ENCODE measurements at regions not wholly inside any gene's neighbourhood (a gene's known extent, or its start where the extent isn't known, plus 50 kb on each side); places are given as distances from the start of the nearest gene placed in this dataset.

DNA sequence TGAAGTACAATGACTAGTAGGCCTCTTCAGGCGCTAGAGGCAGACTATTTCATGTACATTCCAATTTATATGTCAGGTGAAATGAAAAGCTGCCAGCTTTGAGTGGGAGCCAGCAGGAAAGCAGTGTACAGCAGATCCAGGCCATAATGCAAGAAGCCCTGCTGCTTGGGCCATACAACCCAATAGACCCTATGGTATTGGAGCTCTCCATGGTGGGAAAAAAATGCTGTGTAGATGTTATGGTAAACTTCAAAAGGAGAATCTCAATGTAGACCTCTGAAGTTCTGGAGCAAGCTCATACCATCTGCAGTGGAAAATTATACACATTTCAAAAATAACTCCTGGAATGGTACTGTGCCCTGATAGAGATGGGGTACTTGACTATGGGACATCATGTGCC is 71.5 kb upstream of the CD82 start:
- no CpG with 5 or more reads among the region's 1 CpG for WGBS (ENCODE audit: insufficient coverage)
- Histone ChIP-seq H2AFZ (ENCODE audit: insufficient read depth, low read depth, low read length, poor library complexity, severe bottlenecking) (no peak overlapping the region), H3K4me1 (ENCODE audit: control insufficient read depth in 2 of 2, insufficient read depth in 2 of 2, low read length in 2 of 2) (no peaks in the 10 kb centered on the region), H3K27me3 (replicated peaks in 1 of 4; ENCODE audit: control extremely low read depth in 1 of 4, control insufficient read depth in 3 of 4, insufficient read depth in 4 of 4, low read length in 3 of 4) (peaks cover 0 to 11% (median 0%) of the 10 kb centered on the region in 4 experiments), H4K20me1 (ENCODE audit: control insufficient read depth, insufficient read depth, low read length, poor library complexity, severe bottlenecking) (no peaks in the 10 kb centered on the region), H3K9me3 (ENCODE audit: control extremely low read depth in 1 of 3, control insufficient read depth in 2 of 3, insufficient read depth in 1 of 3, low read length in 2 of 3) (no peaks in the 10 kb centered on the region), H3K4me3 (ENCODE audit: control extremely low read depth in 1 of 5, extremely low read depth in 1 of 5, insufficient read depth in 1 of 5, low read depth in 2 of 5, low read length in 4 of 5) (no peak overlapping the region), H3K79me2 (ENCODE audit: control insufficient read depth, insufficient read depth, low read length) (no peaks in the 10 kb centered on the region), H3K9ac (ENCODE audit: low read length) (no peak overlapping the region), H3K27ac (ENCODE audit: low read length in 2 of 2) (no peak overlapping the region), H3K36me3 (replicated peaks in 1 of 2; ENCODE audit: control extremely low read depth in 1 of 2, control insufficient read depth in 1 of 2, extremely low read depth in 1 of 2, insufficient read depth in 2 of 2, low read length in 1 of 2) (no peaks in the 10 kb centered on the region), H3K4me2 (replicated peaks; ENCODE audit: low read depth, low read length, poor library complexity, severe bottlenecking) (no peak overlapping the region)
- intact Hi-C loops (cut with micrococcal nuclease): no loop called here
- no peak for DNase-seq
- Mint-ChIP-seq H3K27ac (no peak overlapping the region), H3K4me3 (no peak overlapping the region), H3K4me1 (no peaks in the 10 kb centered on the region), H3K27me3 (peaks cover 40% of the 10 kb centered on the region), H3K9me3 (ENCODE audit: insufficient read depth) (no peaks in the 10 kb centered on the region)
- TF ChIP-seq, protein P1, sequence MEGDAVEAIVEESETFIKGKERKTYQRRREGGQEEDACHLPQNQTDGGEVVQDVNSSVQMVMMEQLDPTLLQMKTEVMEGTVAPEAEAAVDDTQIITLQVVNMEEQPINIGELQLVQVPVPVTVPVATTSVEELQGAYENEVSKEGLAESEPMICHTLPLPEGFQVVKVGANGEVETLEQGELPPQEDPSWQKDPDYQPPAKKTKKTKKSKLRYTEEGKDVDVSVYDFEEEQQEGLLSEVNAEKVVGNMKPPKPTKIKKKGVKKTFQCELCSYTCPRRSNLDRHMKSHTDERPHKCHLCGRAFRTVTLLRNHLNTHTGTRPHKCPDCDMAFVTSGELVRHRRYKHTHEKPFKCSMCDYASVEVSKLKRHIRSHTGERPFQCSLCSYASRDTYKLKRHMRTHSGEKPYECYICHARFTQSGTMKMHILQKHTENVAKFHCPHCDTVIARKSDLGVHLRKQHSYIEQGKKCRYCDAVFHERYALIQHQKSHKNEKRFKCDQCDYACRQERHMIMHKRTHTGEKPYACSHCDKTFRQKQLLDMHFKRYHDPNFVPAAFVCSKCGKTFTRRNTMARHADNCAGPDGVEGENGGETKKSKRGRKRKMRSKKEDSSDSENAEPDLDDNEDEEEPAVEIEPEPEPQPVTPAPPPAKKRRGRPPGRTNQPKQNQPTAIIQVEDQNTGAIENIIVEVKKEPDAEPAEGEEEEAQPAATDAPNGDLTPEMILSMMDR (IDR thresholded peaks at IDR 0.05): no peak
- TF ChIP-seq EZH2 (IDR thresholded peaks at IDR 0.05; ENCODE audit: borderline replicate concordance, insufficient read depth, low read depth, low read length, poor library complexity, severe bottlenecking): no peak
- CTCF ChIA-PET: no interaction called here
- POLR2A ChIA-PET: no interaction called here
- ATAC-seq (ENCODE audit: low read depth): no peak

DNA sequence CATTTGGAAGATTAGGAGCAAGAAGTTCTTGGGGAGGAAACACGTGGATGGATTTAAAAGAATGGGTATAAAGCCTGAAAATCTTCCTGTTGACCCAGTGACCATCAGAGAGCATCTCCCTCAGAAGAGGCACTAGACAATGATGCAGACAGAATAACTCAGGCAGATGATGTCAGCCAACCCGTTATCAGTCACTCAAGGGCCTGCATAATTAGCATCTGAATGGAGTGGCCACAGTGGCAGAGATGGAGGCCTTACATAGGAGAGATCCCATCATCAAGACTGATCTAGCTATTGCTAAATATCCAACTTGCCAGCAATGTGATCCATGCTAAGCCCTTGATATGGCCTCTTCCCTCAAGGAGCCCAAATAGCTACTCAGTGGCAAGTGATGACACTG is 70.7 kb upstream of the CD82 start:
- H4K20me1 ChIP-seq (ENCODE audit: control insufficient read depth, insufficient read depth, low read length, poor library complexity, severe bottlenecking): no peaks in the 10 kb centered on the region
- POLR2A ChIA-PET: no interaction called here
- H3K9ac ChIP-seq (ENCODE audit: low read length): no peak overlapping the region
- H3K4me3 ChIP-seq (ENCODE audit: control extremely low read depth in 1 of 5, extremely low read depth in 1 of 5, insufficient read depth in 1 of 5, low read depth in 2 of 5, low read length in 4 of 5): no peak overlapping the region
- no peaks in the 10 kb centered on the region for H3K4me1 Mint-ChIP-seq
- H3K4me1 ChIP-seq (ENCODE audit: control insufficient read depth in 2 of 2, insufficient read depth in 2 of 2, low read length in 2 of 2): no peaks in the 10 kb centered on the region
- no peak overlapping the region for H2AFZ ChIP-seq (ENCODE audit: insufficient read depth, low read depth, low read length, poor library complexity, severe bottlenecking)
- H3K79me2 ChIP-seq (ENCODE audit: control insufficient read depth, insufficient read depth, low read length): no peaks in the 10 kb centered on the region
- no peak overlapping the region for H3K4me2 ChIP-seq (replicated peaks; ENCODE audit: low read depth, low read length, poor library complexity, severe bottlenecking)
- no peak overlapping the region for H3K27ac ChIP-seq (ENCODE audit: low read length in 2 of 2)
- no peaks in the 10 kb centered on the region for H3K9me3 Mint-ChIP-seq (ENCODE audit: insufficient read depth)
- intact Hi-C loops (cut with micrococcal nuclease): no loop called here
- no CpG with 5 or more reads among the region's 2 CpGs for WGBS (ENCODE audit: insufficient coverage)
- ATAC-seq (ENCODE audit: low read depth) (no peak), DNase-seq (no peak)
- TF ChIP-seq, protein P1 (IDR thresholded peaks at IDR 0.05): no peak
- no peaks in the 10 kb centered on the region for H3K36me3 ChIP-seq (replicated peaks in 1 of 2; ENCODE audit: control extremely low read depth in 1 of 2, control insufficient read depth in 1 of 2, extremely low read depth in 1 of 2, insufficient read depth in 2 of 2, low read length in 1 of 2)
- no peak overlapping the region for H3K27ac Mint-ChIP-seq
- H3K27me3 ChIP-seq (replicated peaks in 1 of 4; ENCODE audit: control extremely low read depth in 1 of 4, control insufficient read depth in 3 of 4, insufficient read depth in 4 of 4, low read length in 3 of 4): peaks cover 0 to 6% (median 0%) of the 10 kb centered on the region in 4 experiments
- CTCF ChIA-PET: no interaction called here
- H3K27me3 Mint-ChIP-seq: peaks cover 34% of the 10 kb centered on the region
- no peaks in the 10 kb centered on the region for H3K9me3 ChIP-seq (ENCODE audit: control extremely low read depth in 1 of 3, control insufficient read depth in 2 of 3, insufficient read depth in 1 of 3, low read length in 2 of 3)
- H3K4me3 Mint-ChIP-seq: no peak overlapping the region
